ENCODE measurements at regions not wholly inside any gene's neighbourhood (a gene's known extent, or its start where the extent isn't known, plus 50 kb on each side); places are given as distances from the start of the nearest gene placed in this dataset.
"Not testable (repeated sequence)": the region's sequence is repeated elsewhere in the genome, so short reads cannot be mapped to it uniquely, and the experiment has no call there.

DNA sequence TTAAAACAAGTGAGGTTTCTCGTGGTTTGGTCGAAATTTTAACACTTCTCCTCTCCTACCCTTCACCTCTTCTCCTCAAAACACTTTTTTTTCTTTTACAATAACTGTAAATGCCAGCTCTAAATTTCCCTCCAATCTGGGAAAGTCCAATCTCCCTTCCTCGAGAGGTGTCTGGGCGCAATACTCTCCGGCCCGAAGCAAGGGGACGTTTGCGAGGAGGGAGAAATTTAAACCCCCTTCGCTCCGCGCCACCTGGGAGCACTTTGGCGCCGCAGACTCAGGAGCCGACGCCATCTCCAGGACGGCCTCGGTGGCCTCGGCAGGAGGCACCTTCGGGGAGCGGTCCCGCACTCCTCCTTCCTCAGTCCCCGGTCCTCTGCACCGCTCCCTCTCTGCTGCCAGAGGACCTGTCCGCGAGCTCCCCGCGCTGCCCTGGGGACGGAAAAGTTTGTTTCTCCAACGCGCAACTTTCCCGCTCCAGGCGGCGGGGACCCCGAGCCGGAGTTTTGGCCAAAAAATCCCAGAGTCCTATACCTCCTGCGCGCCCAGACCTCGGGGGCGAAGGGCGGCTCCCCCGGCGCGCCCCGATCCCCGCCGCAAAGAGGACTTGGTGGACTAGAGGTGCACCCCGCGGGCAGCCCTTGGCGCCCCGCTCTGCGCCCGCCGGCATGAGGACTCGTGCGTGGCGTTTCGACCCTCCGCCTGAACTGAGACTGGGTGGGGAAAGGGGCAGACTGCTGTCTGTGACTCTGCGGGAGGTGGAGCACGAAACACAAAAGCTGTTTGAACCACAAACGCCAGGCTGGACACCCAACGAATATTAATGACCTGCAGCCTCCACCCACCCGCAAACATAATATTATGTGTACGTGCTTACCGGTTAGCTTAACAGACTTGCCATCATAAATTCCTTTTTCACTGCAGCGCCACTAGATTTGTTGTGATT lies 95.2 kb upstream of the HMGA2 start:
- DNase-seq (ENCODE audit: low read depth in 2 of 2), result no peak

DNA sequence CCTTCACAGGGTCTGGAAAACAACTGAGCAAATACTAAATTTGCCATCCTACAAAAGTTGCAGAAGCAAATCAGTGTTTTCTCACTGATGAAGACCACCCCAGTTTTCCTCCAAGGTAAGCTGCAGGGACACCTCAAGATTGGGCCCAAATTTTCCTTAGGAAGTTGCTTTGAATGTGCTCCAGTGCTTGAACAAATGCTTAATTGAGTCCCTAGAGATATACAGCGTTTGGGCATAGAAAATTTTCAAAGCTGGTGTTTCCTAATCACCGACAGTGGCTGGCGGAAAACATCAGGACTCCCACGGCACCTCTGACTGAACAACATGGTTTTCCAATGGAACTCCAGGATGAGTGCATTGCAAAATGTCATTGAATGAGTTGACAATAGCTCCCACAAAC lies 92.5 kb upstream of the HMGA2 start:
- no peak for DNase-seq (ENCODE audit: low read depth in 2 of 2)

DNA sequence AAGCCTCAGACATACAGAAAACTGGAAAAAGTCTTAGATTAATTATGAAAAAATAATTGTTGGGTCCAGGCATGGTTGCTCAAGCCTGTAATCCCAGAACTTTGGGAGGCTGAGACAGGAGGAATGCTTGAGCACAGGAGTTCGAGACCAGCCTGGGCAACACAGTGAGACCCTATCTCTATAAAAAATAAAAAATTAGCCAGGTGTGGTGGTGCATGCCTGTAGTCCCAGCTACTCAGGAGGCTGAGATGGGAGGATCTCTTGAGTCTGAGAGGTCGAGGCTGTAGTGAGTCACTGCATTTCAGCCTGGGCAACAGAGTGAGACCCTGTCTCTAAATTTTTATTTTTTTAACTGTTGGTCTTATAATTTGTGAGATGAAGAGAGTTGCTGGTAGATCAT lies 90.6 kb upstream of the HMGA2 start:
- not testable (repeated sequence) for DNase-seq (ENCODE audit: low read depth in 2 of 2)

DNA sequence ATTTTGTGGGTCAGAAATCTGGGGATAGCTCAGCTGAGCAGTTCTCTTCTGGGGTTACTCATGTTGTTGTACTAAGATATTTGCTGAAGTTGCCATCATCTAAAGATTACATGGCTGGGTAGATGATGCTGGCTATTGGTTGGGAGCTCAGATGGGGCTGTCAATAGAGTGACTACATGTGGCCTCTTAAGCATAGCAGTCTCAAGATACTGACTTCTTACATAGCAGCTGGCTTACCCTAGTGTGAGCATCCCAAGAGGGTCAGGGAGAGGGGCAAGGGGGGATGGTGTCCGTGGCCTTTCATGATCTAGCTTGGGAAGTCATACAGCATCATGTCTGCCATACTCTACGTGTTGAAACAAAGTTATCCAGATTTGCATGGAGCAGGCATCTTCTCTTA lies 90.1 kb upstream of the HMGA2 start:
- no peak for DNase-seq (ENCODE audit: low read depth in 2 of 2)

DNA sequence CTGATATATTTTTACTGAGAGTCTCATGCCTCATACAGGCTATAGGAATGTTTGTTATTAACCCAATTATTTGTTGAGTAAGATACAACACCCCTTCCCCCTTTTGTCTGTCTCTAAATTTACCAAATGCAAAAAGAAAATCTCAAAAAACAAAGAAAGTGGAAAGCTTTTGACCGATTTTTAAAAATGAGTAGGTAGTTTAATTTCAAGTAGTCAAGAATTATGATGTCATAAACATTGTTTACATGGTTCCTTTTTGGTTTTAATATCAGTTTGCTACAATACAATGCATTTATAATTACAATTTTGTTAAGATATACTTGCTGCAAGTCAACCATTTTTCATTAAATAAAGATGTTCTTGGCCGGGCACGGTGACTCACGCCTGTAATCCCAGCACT lies 84.7 kb upstream of the HMGA2 start:
- DNase-seq (ENCODE audit: low read depth in 2 of 2), result no peak

DNA sequence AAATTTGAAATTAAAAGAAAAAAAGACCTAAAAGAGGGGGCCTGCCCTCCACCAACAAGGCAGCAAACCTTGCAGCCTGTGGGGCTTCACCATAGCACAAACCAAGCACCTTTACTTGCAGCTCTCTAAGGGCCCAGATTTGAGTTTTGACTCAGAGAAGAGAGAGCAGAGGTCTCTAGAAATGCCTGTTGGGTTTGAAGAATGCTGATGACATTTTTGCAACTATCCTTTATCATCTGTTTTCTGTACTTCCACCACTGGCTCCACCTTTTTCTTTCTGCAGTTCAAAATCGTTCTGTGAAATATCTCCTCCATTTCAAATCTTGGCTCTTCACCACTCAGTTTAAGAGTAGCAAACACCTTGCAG lies 83.8 kb upstream of the HMGA2 start:
- no peak for DNase-seq (ENCODE audit: low read depth in 2 of 2)

DNA sequence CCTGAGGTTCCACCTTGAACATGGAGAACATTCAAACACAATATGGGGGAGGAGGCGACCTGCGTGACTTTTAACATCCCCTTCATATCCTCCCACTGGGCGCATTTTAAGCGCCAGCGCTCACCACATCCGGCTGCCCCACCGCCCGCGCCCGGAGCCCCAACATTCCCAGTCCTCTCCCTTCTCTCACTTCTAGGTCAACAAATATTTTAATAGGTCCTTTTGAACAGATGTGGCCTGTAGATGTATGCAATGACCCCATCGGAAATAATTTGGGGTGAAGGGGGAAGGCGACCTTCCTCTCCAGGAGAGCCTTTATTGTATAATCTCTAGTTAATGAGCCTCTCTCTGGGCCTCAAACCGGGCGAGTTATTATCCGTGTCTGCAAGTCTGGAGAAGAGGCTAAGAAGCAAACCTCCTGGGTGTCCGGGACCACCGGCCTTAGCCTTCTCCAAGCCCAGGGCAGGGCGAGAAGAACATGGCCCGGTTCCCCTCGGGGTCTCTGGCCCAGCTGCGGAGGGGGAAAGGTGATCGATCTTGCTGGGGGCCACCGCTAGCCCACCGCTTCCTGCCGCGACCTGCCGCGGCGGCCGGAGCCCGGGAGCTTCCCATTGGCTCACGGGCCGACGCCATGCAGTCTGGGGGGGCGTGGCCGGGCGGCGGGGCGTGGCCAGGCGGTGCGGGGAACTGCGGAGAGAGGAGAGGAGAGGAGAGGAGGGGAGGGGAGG lies 83.2 kb upstream of the HMGA2 start:
- peak; percentile 33 to 64 for DNase-seq (ENCODE audit: low read depth in 2 of 2)

DNA sequence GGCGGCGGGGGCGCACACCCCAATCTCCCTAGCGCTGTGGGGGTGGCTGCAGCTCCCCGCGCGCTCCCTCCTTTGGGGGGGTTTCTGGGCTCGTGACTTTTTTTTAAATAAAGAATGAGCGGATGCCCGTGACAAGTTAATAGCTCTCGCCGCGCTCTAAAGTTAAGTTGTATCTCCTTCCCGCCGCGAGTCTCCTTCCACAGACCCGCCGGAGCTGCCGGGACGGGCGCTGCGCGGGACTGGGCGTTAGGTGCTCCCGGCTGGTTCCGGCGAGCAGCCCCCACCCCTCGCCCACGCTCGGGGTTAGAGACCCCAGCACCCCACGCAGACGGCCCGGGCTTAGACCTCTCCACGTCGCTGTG lies 82.6 kb upstream of the HMGA2 start:
- no peak for DNase-seq (ENCODE audit: low read depth in 2 of 2)

DNA sequence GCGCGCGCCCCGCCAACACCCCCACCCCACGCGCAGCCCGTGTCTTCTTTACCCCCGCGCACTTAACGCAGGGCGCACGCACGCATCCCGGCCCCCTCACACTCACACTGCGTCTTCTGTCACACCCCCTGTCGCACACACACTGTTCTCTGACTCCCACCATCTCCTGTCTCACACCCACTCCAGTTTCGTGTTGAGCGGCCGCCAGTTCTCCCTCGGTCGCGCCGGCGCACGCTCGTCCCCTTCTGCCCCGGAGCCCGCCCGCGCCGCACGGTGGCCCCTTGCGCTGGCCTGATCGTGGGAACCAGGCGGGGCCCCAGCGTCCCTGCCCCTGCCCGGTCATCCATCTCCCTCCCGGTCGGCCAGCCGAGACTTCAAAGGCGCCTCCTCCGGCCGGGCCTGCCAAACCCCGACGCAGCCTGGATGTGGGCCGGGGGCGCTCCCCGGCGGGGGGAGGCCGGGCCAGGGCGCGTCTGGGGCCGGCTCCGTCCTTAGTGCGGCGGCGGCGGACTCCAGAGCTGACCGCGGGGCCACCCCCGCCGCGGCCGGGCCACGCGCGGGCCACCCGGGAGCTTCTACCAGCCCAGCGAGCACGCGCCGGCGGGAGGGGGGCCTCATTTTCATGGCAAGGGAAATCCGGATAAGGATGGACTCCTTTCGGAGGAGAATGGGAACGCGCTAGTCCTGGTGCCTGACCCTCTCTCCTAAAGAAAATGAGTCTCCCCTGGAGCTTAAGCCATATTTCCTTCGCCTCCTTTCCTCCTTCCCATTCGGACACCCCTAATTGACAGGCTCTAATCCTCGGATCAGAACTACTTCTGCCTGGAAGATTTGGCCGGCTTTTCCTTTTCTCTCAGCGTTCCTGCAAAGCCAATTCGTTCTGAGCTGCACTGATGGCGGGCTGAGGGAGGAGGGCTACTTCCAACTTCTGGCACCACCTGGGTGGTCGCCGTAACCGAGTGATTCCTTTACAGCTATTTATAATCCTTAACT lies 82.0 kb upstream of the HMGA2 start:
- no peak for DNase-seq (ENCODE audit: low read depth in 2 of 2)

DNA sequence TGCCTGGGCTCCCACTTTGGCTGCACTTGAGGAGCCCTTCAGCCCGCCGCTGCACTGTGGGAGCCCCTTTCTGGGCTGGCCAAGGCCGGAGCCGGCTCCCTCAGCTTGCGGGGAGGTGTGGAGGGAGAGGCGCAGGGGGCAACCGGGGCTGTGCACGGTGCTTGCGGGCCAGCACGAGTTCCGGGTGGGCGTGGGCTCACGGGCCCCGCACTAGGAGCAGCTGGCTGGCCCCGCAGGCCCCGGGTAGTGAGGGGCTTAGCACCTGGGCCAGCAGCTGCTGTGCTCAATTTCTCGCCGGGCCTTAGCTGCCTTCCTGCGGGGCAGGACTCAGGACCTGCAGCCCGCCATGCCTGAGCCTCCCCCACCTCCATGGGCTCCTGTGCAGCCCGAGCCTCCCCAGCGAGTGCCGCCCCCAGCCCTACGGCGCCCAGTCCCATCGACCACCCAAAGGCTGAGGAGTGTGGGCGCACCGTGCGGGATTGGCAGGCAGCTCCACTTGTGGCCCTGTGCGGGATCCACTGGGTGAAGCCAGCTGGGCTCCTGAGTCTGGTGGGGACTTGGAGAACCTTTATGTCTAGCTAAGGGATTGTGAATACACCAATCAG lies 79.9 kb upstream of the HMGA2 start:
- not testable (repeated sequence) for DNase-seq (ENCODE audit: low read depth in 2 of 2)

DNA sequence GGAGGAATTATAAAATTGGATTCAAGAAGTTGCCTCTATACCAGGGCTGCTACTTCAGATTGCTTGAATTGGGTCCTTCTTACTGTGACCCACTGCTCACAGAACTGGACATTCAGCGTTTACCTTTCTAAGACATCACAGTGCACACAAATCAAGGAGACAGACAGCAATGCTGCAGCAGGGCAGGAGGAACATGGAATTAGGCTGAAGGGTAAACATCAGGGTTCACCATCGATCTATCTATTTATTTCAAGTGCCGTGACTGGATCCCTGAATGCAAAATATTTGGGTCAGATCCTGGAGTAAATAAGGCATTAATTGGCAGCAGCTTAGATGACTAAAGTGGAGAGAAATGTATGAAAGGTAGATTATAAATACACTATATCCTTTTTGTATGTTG lies 76.9 kb upstream of the HMGA2 start:
- DNase-seq (ENCODE audit: low read depth in 2 of 2), result no peak

DNA sequence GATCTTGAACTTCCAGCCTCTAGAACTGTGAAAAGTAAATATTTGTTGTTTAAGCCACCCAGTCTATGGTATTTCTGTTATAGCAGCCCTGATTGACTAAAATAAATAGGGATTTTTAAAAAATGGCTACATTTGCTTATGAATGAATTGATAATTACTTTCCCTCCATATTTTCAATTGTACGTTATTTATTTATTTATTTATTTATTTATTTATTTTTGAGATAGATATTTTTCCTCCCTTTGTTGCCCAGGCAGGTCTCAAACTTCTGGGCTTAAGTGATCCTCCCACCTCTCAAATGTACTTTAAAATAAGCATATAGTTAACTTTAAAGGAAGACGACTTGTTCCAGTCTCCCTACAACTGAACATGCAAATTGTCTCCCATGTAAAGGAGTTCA lies 76.0 kb upstream of the HMGA2 start:
- no peak for DNase-seq (ENCODE audit: low read depth in 2 of 2)

DNA sequence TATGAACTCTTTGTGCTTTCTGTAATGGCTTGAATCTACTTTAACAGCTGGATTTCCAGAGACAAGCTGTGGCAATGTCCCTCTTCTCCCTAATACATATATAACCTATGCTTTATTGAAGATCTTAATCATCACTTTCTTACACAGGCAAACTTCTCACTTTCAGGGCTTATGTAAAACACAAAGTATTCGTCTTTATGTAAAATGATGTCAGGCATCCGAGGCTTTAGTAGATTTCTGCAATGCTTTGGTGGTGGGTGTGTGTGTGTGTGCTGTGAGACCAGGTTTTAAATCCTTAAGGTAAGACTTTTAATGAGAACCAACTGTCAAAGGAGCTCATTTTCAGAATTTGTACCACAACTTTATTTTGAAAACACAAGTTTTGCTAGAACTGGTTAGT lies 70.0 kb upstream of the HMGA2 start:
- DNase-seq (ENCODE audit: low read depth in 2 of 2), result no peak

DNA sequence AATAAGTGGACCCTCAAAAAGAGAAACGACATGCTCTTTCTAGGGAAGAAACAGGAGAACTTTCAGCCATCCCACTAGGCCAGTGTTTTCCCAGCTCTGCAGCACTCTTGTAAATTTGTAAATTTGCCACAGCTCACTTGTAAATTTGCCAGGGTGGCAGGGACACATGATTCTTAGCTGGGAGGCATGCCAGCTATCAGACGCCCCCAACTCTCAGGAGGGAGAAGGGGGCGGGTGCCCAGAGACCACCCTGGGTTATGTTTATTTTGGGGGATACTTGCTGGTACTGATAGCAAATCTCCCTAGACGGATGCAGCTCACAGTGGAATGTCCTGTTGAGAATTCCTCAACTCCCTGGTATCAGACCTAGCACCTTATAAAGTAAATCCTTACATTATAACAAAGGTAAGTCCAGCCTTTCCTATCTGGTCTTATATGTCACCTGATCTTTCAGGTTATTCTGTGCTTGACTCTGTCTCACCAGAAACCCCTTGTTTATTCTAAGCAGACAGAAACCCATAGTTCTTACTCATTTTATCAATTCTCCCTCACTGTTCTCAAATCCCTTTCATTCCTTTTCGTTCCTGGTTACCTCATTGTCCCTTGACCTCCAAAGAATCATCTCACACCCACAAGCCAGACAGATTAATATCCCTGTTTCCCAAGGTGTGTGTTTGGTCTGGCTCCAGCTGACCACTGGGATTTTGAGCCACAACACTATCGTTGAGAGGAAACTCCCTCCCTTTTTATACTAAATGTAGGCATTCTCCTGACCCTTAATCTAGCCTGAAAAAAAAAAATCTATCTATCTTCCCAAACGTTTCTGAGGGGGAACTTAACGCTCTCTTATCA lies 69.3 kb upstream of the HMGA2 start:
- DNase-seq (ENCODE audit: low read depth in 2 of 2), result no peak

DNA sequence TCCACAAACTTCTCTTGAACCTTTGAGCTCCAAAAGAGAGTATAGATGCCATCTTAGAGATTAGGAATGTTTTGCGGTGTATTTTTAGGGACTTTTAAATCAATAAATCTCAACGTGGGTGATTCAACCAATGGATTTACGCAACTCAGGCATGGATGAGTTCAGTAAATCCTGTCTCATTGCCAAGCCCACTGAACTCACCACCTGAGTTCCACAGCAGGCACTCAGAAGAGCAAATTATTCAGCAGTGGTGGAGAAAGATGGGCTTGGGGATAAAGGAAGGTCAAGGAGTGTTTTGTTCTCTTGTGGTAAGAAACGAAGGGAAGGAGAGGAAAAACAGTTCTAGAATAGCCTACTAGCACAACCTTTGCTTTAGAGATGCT lies 68.7 kb upstream of the HMGA2 start:
- no peak for DNase-seq (ENCODE audit: low read depth in 2 of 2)

DNA sequence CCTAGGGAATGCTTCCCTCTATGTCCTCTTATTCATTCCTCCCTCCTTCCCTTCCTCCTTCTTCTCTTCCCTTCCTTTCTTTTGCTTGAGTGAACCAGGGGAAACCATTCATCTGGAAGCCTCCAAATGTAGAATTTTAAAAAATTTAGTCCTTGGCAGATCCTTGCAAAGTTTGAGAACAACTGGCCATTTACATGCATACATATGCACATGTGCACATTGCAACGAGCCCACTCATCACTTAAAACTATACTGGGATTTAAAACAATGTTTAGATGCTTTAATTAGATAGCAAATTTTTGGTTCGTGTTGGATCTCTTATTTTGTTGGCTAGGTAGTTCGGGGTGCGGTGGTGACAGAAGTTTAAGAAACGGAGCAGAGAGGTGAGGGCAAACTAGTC lies 68.0 kb upstream of the HMGA2 start:
- no peak for DNase-seq (ENCODE audit: low read depth in 2 of 2)

DNA sequence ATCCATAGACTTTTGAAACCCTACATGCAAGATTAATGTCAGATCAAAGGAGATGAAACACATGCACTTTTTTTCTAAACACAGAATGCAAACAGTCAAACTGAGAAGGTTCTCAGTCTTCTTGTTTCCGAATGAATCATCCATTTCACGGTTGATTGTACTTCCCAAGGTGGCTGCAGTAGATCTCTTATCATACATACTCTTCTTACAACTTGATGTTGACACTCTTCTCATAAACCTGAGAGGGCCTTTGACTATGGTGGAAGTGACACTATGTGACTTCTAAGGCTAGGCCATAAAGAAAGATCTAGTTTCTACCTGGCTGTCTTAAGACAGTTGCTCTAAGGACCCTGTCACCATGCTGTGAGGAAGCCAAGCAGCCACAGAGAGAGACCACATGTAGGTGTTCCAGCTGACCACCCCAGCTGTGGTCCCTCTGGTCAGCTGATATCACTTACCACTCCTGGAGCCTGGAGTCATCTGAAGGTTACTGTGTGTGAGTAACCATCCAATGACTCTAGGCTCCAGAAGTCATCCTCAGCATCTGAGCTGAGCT lies 67.2 kb upstream of the HMGA2 start:
- DNase-seq (ENCODE audit: low read depth in 2 of 2), result peak; percentile 6 to 15

DNA sequence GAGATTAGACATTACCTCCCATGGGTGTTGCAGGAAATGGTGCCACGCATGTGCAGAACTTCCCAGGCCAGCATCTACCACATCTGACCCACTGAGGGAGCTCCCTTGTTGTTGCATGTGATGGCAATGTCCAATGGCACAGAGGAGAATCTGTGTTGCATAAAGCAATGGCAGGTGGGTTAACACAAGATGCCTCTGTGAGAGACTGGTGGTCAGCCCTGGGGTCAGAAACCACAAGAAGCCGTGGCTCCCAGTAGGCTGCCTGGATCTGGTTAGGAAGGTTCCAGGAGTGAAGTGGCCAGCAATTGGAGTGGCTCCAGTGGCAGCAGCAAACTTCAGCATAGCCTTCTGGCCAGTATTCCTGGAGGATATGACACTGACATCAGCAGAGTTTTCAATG lies 65.9 kb upstream of the HMGA2 start:
- DNase-seq (ENCODE audit: low read depth in 2 of 2), result no peak

DNA sequence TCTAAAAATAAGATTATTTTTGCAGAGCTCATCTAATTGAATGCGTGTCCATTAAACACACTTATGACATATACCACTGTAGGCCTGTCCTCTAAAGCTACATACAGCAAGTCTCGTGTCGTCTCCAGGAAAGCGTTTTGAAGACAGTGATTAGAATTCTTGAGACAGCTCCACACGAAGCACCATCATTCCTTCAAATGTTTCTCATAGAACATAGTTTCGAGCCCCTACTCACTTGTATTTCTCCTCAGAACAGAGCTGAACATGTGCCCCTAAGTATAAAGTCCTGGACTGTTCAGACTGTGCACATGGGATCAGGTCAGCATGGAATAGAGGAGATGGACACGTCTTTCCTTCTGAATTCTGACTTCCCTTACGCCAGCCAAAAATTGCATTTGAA lies 64.5 kb upstream of the HMGA2 start:
- DNase-seq (ENCODE audit: low read depth in 2 of 2), result no peak

DNA sequence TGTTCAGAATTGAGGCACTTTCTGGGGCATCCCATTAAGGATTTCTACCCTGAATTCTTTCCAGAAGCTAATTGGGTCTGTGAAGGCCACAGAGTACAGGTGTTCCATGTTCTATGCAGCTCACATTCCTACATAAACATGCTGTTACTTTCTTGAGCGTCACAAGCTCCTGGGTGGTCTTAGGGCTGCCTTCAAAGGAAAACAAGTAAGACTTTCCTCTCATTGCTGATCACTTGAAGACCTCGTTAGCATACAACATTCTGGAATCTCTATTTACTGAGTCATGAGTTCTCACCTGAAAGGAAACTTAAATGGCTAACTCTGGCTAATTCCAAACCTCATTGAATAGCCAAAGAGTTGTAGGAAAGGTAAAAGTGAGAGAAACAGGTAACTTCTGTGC lies 63.0 kb upstream of the HMGA2 start:
- DNase-seq (ENCODE audit: low read depth in 2 of 2), result no peak

DNA sequence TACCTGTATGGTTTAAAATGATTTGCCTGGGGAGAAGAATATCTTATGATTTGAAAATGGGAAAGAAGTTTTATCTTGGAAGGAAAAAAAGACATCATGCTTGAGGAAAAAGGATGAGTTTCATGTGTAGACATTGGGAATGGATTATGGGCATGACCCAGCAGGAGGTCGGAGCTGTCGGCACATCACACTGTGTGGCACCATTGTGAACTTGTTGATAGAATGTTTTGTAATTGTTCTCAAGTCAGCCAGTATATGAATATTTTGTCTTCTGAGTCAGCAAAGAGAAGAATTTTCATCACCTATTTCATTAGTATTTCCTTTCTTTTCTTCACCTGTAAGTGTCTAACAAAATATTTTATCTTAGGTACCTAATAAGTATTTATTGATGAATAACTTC lies 60.0 kb upstream of the HMGA2 start:
- DNase-seq (ENCODE audit: low read depth in 2 of 2), result no peak

All from stimulated activated CD4-positive, alpha-beta T cell treated with anti-CD3 and anti-CD28 coated beads, Interleukin-15, amount 100 ng/mL, for 48 hours (primary cell).